NAMALWA (cell line): ENCODE measurements at regions not wholly inside any gene's neighbourhood (a gene's known extent, or its start where the extent isn't known, plus 50 kb on each side); places are given as distances from the start of the nearest gene placed in this dataset.

ENCODE experiments used
- DNase-seq: peaks from one replicate; pipeline ENCODE4 v3.0.0-alpha.2; 2015; ENCODE audit warnings: low spot score

DNA sequence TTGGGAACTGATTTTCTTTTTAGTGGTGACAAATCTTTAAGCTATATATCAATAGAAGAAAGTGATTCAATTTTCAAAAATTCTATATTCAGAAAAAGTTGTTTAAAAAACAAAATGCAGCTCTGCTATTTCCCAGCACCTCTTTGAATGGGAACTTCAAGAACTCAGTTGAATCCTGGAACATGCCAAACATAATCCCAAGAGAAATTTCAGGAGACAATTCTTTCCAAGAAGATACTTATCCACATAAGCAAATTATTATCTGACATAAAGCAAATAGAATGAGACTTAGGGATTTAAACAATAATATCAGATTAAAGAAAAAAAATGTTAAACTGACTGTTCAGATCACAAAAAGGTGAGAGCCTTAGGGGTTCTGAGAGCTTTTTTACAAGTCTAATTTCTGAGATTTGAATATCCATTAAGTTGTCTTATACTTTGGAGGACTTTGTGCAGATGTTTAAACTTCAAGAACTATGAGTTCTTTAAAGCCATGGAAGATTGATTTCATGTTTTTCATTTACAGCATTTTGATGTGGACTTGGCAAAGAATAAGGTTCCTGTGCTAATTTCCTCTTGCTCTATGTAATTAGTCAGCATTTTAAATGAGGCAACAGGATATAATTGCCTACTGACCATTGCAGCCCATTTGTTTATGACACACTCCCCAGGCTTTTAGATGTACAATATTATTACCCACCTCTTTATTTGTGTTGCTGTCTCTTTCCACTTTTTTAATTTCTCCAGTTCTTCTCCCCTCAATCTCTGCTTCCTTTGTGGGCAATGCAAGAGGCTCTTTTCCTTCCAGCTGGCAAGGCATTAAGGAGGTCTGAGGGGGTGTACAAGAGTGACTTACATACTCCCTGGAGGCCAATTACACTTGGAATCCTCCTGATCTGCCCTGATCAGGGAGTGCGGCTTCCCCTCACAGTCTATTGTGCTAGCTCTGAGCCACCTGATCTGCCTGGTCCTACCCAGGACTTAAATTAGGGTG, 419.1 kb downstream of the NR2F1-AS1 start:
- DNase-seq = no peak

DNA sequence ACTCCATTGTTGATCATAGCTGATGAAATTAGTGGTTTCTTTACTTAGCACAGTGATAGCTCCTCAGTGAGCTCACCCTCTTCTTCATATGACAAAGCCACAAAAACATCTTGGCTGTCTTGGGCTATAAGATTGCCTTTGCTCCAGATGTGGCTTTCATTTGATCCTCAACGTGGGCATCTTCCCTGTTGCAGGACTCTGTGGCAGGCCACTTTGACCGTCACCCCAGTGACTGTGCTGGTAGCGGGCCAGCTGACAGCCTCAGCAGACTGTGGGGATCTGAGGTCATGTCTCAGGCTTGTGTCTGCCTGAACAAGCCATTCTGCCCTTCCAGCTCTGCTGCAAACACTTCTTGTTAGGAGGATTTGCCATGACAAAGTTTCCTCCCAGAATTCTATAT, 422.2 kb downstream of the NR2F1-AS1 start:
- DNase-seq = no peak

DNA sequence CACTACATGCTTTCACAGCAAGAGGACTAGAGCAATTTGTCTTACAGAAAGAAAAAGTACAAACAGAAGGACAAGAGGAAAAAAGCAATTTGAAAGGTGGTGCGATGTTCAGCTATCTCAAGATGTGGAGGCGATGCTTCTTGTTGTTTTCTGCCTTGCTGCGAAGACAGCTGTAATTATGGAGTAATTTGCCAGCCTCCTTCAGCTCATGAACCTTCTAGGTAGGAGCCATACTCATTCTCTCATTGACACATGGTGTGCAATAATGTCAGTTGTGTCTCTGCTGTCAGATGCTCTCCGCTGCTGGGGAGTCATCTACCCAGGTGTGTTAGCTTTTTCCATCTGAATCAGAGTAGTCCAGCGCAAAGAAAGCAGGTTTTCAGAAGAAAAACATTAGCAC, 424.5 kb downstream of the NR2F1-AS1 start:
- DNase-seq = no peak

DNA sequence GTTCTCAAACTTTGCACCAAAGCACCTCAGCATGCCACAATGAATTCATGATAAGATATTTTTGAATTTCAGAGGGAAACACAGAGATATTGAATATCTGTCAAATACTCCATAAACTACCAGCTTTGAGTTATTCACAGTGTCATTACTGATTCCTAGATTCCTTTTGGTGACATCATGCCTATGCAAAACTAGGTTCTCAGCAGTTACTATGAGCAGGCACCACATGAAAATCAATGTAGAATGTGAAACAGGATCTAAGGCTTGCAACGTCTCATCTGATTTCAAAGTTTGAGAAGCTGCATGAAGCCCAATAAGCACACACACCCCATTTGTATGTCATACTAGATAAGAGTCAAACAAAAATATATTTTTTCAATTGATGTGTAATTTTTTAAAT, 426.5 kb downstream of the NR2F1-AS1 start:
- no peak for DNase-seq

DNA sequence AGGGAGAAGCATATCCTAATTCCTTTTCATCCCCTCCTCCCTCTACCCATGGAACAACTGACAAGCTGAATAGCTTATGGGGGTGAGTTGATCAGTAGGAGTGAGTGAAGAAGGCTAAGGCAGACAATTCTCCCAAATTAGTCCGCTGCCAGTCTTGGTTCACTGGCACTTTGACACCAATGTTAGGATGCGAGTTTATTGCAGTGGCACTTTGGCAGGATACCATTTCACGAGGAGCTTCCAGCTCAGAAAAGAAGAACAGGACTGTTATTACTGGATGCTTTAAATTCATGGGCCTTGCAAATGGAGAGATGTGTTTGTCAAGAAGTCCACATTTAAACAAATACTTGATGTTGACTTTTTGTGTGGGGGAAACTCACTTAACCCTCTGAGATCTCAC, 427.6 kb downstream of the NR2F1-AS1 start:
- DNase-seq = no peak

DNA sequence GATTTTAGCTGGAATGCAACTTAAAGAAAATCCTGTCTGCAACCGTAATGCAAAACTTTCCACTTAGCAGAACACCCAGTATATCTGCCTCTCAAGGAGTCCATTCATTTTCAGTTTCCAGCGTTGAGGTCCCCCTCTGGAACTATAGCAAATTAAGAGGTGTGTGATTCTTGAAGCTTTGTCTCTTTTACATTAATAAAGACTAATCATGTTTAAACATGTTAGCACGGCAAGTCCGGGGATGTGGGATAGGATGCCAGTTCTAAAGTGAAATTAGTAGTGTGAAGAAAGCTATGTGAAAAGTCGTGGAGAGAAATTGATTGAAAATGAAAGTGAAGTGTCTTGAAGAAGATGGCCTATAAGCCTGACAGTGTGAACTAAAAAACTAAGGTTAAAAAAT, 429.1 kb downstream of the NR2F1-AS1 start:
- no peak for DNase-seq

DNA sequence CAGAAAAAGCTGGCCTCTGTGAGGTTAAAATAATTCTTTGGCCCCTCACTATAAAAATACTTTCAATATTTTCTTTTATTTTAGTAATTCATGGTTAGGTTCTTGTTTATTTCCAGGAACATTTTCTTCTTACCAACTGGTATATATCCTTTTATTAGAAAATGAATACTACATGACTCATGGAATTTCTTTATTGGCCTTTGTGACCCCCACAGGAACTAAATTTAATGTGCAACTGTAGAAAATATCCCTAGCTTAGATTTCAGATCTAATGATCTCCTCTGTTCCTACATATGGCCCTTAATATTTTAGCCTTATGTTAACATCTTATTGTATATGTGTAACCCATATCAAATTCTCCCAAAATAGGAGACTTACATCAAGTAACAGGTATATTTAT, 429.9 kb downstream of the NR2F1-AS1 start:
- no peak for DNase-seq

DNA sequence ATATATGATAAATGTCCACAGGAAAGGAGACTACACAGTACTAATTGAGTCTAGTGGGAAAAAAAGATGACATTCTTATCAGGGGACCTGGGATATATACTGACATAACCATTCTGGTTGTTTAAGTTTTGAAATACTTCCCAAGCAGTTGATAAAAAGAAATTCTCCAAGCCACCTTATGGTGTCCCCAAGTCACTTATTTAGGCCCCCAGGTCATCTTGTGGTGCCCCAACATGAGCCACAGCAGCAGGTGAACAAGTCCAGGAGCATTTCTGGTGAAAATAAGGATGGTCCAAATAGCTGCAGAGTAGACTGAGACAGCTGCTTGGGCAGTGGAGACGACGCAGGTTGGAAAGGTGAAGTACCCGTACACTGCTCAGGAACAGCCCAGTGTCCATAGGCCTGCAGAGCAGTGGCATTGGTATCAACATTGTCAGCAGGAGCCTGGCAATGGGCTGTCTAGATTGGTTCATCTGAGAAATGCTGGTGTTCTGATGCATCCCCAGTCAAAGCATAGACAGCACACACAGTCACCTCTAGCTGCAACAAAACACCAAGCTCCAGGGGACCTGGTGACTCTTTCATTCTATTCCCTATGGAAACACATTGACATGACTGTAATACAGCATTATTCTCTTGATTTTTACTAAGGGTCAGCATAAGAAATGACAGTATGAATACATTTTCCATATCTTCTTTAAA, 430.6 kb downstream of the NR2F1-AS1 start:
- no peak for DNase-seq

DNA sequence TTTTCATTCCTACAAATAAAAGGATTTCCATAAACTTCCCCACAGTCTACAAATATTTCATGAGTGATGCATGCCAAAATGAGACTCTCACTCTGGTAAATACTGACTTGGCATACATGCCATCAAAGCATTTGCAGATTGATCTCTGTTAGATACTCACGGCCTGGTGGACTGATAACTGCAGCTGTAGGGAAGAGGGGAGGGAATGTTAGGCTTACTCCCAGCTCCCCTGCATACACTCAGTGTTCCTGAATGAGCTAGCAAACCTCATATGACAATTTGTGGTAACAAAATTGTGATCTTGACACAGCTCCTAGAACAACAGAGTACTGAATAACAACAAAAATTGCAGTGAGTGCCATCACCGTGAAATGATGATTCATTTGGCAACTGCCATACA, 435.3 kb downstream of the NR2F1-AS1 start:
- no peak for DNase-seq

DNA sequence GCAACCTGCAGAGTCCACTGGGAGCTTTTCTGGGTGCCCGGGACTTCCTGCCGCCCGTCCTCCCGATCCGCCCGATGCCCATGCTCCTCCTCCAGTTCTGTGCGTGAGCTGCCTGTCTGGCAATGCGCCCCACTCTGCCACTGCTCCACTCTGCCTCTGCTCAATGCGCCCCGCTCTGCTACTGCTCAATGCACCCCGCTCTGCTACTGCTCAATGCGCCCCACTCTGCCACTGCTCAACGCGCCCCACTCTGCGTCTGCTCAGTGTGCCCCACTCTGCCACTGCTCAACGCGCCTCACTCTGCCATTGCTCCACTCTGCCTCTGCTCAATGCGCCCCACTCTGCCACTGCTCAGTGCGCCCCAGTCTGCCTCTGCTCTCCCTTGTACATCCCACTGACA, 436.0 kb downstream of the NR2F1-AS1 start:
- no peak for DNase-seq

DNA sequence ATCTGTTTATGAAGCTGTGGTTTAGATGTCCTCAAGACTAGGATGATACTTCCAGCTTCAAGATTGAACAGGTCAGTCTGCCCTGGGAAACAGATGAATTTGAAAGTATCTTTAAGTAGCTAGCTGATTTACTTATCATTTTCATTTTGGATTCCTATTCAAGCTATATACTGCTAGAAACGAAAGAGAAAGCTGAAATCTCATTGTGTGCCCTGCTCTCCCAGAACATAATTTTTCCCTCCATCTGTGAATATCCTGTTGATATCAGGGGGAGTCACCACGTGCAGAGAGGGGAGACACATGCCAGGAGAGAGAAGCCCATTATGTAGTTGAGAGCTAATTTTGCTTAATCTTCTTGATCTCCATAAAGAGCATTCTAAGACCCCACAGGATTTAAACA, 439.1 kb downstream of the NR2F1-AS1 start:
- no peak for DNase-seq

DNA sequence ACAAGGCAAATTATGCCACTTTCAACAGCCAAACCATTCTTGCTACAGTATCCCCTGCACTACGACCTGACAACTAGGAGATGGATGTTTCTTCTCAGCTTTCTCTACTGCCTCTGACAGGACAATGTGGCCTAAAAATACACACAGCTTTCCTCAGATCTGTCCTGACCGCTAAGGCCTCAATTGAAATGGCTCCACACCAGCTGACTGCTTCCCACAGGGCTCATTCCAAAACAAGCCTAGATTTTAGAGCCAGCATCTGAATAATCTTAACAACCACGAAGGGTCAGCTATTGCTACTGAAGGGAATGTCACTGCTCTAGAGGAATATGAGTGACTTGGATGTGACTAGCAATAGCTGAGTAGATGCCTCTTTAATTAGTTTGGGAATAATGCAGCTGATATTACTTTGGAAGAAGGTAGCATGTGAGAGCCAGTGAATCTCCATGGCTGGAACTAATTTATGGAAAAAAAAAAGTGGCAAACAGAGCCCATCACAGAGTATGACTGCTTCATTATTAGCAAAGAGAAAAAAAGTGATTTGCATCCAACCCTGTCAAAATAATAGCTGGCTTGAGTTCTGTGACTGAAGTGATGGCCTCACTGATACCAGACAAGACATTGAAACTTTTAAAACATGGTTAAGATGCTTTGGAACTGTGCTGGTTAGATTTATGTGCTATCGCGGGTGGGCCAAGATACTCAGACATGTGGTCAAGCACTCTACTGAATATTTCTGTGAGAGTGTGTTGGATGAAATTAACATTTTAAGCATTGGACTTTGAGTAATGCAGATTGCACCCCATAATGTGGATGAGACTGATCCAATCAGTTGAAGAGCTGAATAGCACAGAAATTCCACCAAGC, 450.2 kb downstream of the NR2F1-AS1 start:
- no peak for DNase-seq

DNA sequence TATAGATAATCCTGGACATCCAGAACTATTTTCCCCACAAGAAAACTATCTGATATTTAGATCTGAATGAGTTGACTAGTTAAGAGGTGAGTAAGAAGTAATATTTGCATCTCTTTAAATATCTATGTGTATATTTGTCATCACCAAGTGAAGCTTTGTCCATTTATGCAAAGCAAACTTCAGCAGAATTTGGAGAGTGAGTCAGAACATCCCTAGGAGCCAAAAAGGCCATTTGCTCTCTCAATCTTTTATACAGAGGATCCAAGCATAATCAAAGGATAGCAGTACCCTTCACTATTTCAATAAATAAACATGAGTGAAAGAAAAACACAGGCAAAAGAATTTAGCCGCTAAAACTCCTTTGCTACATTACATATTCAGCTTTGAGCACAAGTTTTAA, 454.4 kb downstream of the NR2F1-AS1 start:
- no peak for DNase-seq

DNA sequence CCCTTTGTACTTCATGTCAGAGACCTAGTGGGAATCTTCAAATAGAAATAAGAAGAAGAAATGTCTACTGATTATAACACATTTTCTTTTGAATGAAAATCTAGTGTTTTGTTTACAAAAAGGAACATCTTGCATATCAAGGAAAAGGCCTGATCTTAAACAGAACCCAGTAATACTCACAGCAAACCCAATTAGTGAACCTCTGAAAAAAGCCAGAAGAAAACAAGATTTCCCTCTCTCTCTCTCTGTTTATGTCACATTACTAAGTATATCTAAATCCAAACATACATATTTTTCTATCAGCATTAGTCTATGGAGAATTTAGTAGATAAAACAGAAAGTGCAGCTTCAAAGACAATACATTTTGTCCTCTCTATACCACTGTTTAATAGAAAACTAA, 457.9 kb downstream of the NR2F1-AS1 start:
- DNase-seq = no peak

DNA sequence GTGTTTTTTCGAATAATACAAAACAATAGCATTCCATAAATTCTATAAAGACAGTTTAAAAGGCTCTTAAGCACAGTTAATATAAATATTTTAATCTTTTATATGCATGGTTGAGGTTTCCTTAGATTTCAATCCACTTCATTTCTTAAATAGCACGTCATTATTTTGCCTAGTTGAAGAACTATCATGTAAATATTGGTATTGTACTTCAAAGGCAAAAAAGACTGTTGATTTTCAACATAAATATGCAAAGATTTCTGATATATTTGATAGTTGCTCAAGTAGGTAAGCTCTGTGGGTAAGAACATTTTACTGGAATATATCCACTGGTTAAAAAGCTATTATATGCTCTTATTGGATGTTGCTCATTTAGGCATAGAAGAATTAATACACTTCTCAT, 458.6 kb downstream of the NR2F1-AS1 start:
- no peak for DNase-seq

DNA sequence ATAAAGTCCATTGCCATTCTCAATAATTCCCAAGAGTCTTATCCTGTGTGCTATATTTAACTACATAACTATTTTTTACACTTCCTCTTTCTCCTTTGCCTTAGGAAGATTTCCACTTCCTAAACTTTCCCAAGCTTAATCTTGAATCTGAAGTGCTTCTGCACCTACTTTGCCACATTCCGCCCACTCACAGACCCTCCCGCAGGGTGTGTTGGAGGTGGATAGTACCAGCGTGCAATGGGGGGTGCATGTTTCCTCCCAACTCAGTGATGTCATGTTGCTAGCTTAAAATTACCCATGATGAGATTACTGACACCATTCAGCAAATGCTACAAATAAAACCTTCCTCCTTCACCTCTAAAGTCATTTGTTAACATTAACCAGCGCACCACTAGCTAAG, 460.2 kb downstream of the NR2F1-AS1 start:
- DNase-seq = no peak

DNA sequence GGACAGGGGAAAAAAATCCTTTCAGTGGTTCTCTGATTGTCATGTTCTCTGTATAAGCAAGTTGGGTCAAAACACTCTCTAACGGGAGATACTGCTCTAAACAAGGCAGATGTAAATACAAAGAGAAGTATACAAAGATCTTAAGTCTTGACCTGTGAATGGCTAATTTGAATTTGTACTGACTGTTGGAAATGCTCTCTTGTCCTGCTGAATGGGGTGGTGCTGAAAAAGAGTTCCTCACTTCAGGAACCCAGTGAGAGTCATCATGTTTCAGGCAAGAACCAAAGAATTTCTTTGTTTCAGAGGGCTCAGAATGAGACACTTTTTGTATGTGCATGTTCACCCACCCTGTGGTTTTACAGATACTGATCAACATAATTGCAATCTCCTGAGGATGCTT, 461.0 kb downstream of the NR2F1-AS1 start:
- DNase-seq = no peak

DNA sequence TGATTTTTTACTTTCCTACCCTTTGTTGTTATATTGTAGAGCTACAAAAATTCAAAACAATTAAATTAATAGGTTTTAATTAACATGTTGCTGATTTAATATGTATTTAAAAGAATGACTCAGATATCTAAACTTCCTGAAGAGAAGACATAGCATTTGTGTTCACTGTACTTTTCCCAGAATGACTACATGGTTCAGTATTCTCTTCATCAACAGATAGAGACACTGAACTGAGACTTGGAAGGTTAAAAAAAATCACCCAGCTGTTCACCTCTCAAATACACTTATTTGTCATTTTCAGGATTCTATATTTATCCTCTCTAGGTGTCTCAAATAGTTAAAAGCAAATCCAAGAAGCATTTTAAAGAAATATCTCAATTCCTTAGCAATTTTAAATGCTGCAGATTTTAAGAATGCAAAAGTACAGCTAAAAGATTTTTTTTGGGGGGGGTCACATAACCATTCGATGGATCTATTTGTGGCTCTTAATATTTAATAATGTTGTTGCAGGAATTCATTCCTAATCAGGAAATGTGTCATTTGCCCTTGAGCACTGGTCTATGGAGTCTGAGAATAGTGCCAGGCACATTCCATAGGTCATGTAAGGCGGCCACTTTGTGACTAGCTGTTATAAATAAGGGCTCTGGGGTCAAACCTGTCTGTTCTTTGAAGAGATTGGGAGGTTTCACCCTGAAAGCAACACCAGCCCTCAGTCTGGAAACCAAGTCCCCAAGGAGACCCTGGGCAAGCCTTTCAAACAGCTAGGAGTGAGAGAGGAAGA, 463.1 kb downstream of the NR2F1-AS1 start:
- DNase-seq = no peak

DNA sequence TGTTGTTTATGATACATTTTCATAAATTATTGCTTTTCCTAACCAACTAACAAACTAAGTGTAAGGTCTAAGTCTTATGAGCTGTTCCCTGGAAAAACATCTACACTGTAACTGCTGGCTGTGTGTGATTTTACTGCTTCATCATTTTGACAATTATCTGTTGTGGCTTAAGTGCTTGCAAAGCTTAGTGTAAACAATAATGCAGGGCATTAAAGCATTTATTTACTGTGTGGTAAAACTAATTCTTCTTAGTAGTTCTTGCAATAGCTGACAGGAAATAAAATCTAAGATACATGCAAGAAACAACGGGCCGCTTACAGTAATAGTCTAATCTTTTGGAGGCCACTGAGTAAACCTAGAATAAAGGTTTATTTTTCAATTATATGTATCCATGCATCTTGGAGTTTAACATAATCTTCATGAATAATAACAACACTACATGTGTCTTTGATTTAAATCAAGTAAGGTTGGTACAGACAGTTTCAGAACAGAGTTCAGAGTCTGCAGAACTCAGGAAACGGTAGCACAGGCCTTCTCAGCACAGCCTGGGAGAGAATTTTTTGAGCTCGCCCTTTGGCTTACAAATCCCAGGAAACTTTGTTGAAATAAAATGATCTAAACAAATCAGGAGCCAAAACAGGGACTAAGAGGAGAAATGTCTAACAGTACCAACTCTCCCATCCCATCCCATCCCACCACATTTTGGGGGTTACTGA, 473.1 kb downstream of the NR2F1-AS1 start:
- no peak for DNase-seq

DNA sequence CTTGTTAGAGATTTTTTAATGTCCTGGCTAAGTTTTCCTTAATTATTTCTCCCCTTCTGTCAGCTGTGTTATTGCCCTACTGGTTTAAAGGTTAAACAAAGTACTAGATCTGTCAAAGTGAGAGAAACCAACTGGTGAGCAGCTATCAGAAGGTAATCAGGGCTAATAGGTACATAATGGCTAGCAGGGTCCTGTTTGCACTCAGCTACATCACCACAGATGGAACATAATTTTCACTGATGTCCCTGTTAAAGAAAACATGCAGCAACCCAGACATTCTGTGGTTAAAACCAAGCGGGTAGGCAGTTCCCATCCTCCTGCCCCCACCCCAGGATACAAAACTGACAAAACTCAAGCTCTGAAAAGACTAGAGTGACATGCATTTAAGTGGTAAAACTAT, 473.9 kb downstream of the NR2F1-AS1 start:
- DNase-seq = no peak

DNA sequence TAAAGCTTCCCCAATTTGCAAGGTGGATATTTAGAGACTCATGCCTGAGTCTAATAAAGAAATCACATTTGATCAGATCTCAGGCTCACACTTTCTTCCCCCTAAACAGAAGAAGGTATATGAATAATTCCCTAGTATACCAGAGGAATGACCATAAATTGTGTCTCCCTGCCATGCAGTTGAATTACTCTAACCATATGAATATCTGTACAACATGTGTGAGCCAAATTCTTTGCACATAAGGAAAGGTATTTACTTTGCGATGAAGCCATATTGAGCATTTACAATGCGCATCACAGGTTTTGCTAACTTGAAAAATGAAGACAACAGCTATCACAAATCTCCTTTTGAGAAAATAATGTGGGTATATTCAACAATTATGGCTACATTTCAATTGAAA, 479.4 kb downstream of the NR2F1-AS1 start:
- DNase-seq = no peak
